GM19463 (cell line): ENCODE measurements at regions not wholly inside any gene's neighbourhood (a gene's known extent, or its start where the extent isn't known, plus 50 kb on each side); places are given as distances from the start of the nearest gene placed in this dataset.
"Not testable (repeated sequence)": the region's sequence is repeated elsewhere in the genome, so short reads cannot be mapped to it uniquely, and the experiment has no call there.

Source experiments
- ATAC-seq: cut with Tn5 transposase; IDR thresholded peaks from one replicate; pipeline ENCODE4 v1.9.1; 2021; ENCODE audit warnings: mild to moderate bottlenecking, moderate library complexity; ENCODE audit not compliant: unreplicated experiment

DNA sequence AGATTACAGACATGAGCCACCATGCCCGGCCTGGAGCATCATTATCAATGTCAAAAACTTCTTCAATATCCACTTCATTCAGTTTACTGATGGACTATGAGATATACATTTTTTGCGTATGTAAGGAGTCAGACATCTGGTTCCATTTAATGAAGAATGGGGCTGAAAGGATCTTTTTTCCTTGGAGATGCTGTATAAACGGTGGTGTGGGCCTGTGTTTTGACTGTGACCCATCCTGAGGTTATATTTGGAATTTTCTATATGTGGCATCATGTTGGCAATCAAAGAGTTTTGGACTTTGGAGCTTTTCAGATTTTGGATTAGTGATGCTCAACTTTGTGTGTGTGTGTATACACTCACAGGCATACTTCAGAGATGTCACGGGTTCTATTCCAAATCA, 85.7 kb upstream of the FBXL17 start:
- ATAC-seq = no peak

DNA sequence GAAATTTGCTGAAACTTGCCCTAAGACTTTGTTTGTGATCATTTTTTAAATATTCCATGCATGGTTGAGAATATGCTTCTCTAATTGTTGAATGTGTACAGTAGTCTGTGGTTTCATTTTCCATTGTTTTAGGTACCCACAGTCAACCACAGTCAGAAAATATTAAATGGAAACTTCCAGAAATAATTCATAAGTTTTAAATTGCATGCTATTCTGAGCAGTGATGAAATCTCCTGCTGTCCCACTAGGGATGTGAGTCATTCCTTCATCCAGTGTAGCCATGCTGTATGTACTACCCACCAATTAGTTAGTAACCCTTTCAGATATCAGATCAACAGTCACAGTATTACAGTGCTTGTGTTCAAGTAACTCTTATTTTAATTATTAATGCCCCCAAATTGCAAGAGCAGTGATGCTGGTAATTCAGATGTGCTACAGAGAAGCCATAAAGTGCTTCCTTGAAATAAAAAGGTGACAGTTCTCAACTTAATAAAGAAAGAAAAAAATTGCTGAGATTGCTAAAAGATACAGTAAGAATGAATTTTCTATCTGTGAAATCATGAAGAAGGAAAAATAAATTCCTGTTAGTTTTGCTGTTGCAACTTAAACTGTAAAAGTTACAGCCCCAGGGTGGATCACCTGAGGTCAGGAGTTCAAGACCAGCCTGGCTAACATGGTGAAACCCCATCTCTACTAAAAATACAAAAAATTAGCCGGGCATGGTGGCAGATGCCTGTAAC, 79.9 kb upstream of the FBXL17 start:
- no peak for ATAC-seq

DNA sequence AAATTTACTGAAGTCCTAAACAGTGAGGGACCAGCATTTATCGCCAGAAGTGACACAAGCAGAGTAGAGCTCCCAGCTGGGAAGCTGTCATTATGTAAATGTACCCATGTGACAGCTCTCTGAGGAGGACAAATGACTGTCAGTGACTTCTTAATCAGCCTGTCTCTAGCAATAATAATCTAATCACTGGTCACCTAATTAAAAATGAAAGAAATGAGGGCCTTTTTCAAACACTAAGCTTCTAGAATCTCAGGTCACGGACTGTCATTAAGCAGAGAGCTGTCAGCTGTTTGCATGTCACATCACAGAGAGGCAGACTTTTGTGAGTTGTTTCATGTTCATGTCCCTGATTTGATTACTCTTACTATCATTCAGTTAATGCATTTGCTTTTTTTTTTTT, 77.9 kb upstream of the FBXL17 start:
- ATAC-seq = no peak

DNA sequence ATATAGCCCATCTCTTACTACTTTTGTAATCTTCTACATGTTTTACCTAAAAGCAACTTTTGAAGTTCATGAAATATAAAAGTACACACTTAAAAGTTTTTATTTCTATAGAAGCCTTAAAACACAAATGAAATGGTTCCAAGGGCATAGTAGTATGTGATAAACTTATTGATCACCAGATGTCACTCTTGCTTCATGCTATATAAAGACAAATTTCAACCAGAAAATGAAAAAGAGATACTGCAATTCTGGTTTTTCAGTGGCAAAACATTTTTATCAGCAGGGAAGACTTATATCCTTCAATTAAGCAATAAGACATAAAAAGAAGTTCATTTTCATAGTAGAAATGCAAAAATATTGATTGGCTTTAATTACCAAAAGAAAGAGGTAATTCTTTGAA, 69.4 kb upstream of the FBXL17 start:
- no peak for ATAC-seq

DNA sequence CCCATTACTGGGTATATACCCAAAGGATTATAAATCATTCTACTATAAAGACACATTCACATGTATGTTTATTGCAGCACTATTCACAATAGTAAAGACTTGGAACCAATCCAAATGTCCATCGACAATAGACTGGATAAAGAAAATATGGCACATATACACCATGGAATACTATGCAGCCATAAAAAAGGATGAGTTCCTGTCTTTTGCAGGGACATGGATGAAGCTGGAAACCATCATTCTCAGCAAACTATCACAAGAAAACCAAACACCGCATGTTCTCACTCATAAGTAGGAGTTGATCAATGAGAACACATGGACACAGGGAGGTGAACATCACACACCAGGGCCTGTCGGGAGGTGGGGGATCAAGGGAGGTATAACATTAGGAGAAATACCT, 62.2 kb upstream of the FBXL17 start:
- not testable (repeated sequence) for ATAC-seq

DNA sequence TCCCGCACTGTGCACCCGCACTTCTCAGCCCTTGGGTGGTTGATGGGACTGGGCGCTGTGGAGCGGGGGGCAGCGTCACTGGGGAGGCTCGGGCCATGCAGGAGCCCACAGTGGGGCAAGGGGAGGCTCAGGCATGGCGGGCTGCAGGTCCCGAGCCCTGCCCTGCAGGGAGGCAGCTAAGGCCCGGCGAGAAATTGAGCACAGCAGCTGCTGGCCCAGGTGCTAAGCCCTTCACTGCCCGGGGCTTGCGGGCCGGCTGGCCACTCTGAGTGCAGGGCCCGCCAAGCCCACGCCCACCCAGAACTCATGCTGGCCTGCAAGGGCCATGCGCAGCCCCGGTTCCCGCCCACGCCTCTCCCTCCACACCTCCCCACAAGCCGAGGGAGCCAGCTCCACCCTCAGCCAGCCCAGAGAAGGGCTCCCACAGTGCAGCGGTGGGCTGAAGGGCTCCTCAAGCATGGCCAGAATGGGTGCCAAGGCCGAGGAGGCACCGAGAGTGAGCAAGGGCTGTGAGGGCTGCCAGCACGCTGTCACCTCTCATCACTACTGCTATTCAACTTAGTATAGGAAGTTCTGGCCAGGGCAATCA, 60.3 kb upstream of the FBXL17 start:
- ATAC-seq = not testable (repeated sequence)

DNA sequence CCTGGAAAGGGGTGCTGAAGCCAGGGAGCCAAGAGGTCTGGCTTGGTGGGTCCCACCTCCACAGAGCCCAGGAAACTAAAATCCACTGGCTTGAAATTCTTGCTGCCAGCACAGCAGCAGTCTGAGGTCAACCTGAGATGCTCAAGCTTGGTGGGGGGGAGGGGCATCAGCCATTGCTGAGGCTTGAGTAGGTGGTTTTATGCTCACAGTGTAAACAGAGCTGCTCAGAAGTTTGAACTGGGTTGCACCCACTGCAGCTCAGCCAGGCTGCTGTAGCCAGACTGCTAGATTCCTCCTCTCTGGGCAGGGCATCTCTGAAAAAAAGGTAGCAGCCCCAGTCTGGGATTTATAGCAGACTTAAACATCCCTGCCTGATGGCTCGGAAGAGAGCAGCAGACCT, 55.5 kb upstream of the FBXL17 start:
- ATAC-seq = no peak

DNA sequence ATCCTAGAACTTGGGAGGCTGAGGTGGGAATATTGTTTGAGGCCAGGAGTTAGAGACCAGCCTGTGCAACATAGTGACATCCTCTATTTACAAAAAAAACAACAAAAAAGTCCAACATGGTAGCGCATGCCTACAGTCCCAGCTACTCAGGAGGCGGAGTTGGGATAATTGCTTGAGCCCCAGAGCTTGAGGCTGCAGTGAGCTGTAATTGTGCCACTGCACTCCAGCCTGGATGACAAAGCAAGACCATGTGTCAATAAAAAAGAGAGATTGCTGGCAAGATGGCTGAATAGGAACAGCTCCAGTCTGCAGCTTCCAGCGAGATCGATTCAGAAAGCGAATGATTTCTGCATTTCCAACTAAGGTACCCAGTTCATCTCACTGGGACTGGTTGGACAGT, 54.8 kb upstream of the FBXL17 start:
- no peak for ATAC-seq

DNA sequence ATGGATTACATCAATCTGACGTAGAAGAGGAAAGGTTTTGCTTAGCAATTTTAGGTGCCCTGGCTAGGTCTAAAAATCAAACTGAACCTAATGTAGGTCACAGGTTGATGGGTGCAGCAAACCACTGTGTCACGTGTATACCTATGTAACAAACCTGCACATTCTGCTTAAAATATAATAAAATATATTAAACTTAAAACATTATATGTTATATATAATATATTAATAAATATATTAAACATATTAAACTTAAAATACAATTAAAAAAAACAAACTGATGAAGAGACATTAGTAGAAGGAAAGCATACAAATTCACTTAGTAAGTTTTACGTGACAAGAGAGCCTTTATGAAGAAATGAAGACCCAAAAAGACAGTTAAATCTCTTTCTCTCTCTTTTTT, 51.7 kb upstream of the FBXL17 start:
- no peak for ATAC-seq

DNA sequence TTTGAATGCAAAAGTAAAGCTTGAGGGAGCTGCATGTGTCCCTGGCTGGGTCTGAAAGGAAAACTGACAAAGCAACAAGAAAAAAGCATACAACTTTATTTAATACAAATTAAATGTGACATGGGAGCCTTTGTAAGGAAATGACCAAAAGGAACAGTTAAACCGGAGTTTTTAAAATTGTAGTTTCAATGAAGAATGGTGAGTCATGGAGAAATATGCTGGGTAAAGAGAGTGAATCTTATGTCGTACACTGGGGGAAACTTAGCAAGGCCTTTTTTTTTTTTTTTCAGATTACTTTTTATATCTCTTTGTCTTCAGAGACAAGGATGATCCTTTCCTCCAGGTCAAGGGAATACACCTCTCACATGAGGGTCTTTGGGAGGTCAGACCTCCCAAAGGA, 50.1 kb upstream of the FBXL17 start:
- ATAC-seq = no peak
